Loucy (cell line): ENCODE measurements at regions not wholly inside any gene's neighbourhood (a gene's known extent, or its start where the extent isn't known, plus 50 kb on each side); places are given as distances from the start of the nearest gene placed in this dataset.

Source experiments
- H2AFZ ChIP-seq: fragments of 200-600 bp; sonication (generic); 2 replicates; pipeline ENCODE4 v1.6.0; 2016; ENCODE audit warnings: antibody characterized with exemption, mild to moderate bottlenecking, low read length, moderate library complexity
- H3F3A ChIP-seq: fragments of 200-600 bp; 2 replicates; pipeline ENCODE4 v1.6.0; 2016; ENCODE audit warnings: antibody characterized with exemption, low read depth, mild to moderate bottlenecking
- H3K27me3 ChIP-seq: fragments of 200-600 bp; sonication (generic); 2 replicates; pipeline ENCODE4 v1.6.1; 2014; ENCODE audit warnings: low read length, mild to moderate bottlenecking; ENCODE audit not compliant: insufficient read depth, poor library complexity, severe bottlenecking
- H3K36me3 ChIP-seq: fragments of 200-600 bp; sonication (generic); 2 replicates; pipeline ENCODE4 v1.6.1; 2016; ENCODE audit warnings: low read length; ENCODE audit not compliant: insufficient read depth
- H3K4me1 ChIP-seq: fragments of 200-600 bp; sonication (generic); 2 replicates; pipeline ENCODE4 v1.5.1; 2014; ENCODE audit warnings: low read length, mild to moderate bottlenecking; ENCODE audit not compliant: insufficient read depth, poor library complexity, severe bottlenecking
- H3K4me2 ChIP-seq: fragments of 200-600 bp; sonication (generic); 2 replicates; pipeline ENCODE4 v1.6.0; 2014; ENCODE audit warnings: antibody characterized with exemption, low read length, low read depth, mild to moderate bottlenecking; ENCODE audit not compliant: poor library complexity, severe bottlenecking
- H3K4me3 ChIP-seq: fragments of 200-600 bp; sonication (generic); 2 replicates; pipeline ENCODE4 v1.5.1; 2014; ENCODE audit warnings: low read length, mild to moderate bottlenecking, mixed read lengths; ENCODE audit not compliant: poor library complexity, severe bottlenecking
- H3K79me2 ChIP-seq: fragments of 200-600 bp; sonication (generic); 2 replicates; pipeline ENCODE4 v1.6.1; 2014; ENCODE audit warnings: low read length; ENCODE audit not compliant: insufficient read depth
- H3K9ac ChIP-seq: fragments of 200-600 bp; sonication (generic); 2 replicates; pipeline ENCODE4 v1.6.0; 2014; ENCODE audit warnings: mild to moderate bottlenecking, low read depth, low read length, moderate library complexity; ENCODE audit not compliant: poor library complexity, severe bottlenecking
- H3K9me2 ChIP-seq: fragments of 200-600 bp; sonication (generic); replicated peaks from 2 replicates; pipeline ENCODE4 v1.6.1; 2016; ENCODE audit warnings: low read depth, low read length, mixed read lengths
- H3K9me3 ChIP-seq: fragments of 200-600 bp; sonication (generic); 2 replicates; pipeline ENCODE4 v1.6.1; 2014; ENCODE audit warnings: mild to moderate bottlenecking, antibody characterized with exemption, low read length, low read depth; ENCODE audit not compliant: insufficient read depth
- H4K20me1 ChIP-seq: fragments of 200-600 bp; sonication (generic); 2 replicates; pipeline ENCODE4 v1.6.0; 2014; ENCODE audit warnings: antibody characterized with exemption, low read length, mild to moderate bottlenecking; ENCODE audit not compliant: insufficient read depth, poor library complexity, severe bottlenecking
- CTCF ChIP-seq: fragments of 200-600 bp; sonication (generic); conservative IDR thresholded peaks from 2 replicates; pipeline ENCODE4 v1.5.1; 2014; ENCODE audit warnings: mild to moderate bottlenecking, antibody characterized with exemption, low read length
- EZH2phosphoT487 ChIP-seq: fragments of 200-600 bp; IDR thresholded peaks from 2 replicates; pipeline ENCODE4 v1.6.1; 2018; ENCODE audit warnings: antibody characterized with exemption, mild to moderate bottlenecking, moderate library complexity, borderline replicate concordance

- Histone ChIP-seq H3K4me2 (no peak overlapping the region), H3K9me2 (no peaks in the 10 kb centered on the region), H3K79me2 (no peaks in the 10 kb centered on the region), H3K4me1 (no peaks in the 10 kb centered on the region), H3K27me3 (no peaks in the 10 kb centered on the region), H3K9me3 (peaks cover 11% of the 10 kb centered on the region; the same call in 1 of the 2 replicates), H3K36me3 (no peaks in the 10 kb centered on the region), H4K20me1 (no peaks in the 10 kb centered on the region), H3K9ac (no peak overlapping the region), H2AFZ (no peak overlapping the region), H3F3A (no peaks in the 10 kb centered on the region), H3K4me3 (no peak overlapping the region)
- TF ChIP-seq EZH2phosphoT487, result no peak
- TF ChIP-seq CTCF, result no peak
These were observed 93.1 kb upstream of the ZNF507 start for GRCh38 chr19:32252333-32252669.

- peaks cover 11% of the 10 kb centered on the region; the same call in 1 of the 2 replicates for H3K9me3 ChIP-seq
- no peaks in the 10 kb centered on the region for H3K9me2 ChIP-seq
- no peaks in the 10 kb centered on the region for H3K27me3 ChIP-seq
- no peak overlapping the region for H2AFZ ChIP-seq
- no peak overlapping the region for H3K9ac ChIP-seq
- no peak for TF ChIP-seq EZH2phosphoT487
- no peak for TF ChIP-seq CTCF
- no peaks in the 10 kb centered on the region for H3K4me1 ChIP-seq
- H3K36me3 ChIP-seq, result no peaks in the 10 kb centered on the region
- no peak overlapping the region for H3K4me2 ChIP-seq
- no peaks in the 10 kb centered on the region for H3K79me2 ChIP-seq
- no peaks in the 10 kb centered on the region for H3F3A ChIP-seq
- H4K20me1 ChIP-seq, result no peaks in the 10 kb centered on the region
- no peak overlapping the region for H3K4me3 ChIP-seq
These were observed 91.5 kb upstream of the ZNF507 start for GRCh38 chr19:32253683-32254508.

GRCh38 chr19:32254509-32254890 lies 90.9 kb upstream of the ZNF507 start:
- Histone ChIP-seq H3K4me1 (no peaks in the 10 kb centered on the region), H3K36me3 (no peaks in the 10 kb centered on the region), H3K9me3 (peaks cover 13% of the 10 kb centered on the region; the same call in 1 of the 2 replicates), H3F3A (no peaks in the 10 kb centered on the region), H3K4me3 (no peak overlapping the region), H3K4me2 (no peak overlapping the region), H3K79me2 (no peaks in the 10 kb centered on the region), H3K9ac (no peak overlapping the region), H3K27me3 (no peaks in the 10 kb centered on the region), H3K9me2 (no peaks in the 10 kb centered on the region), H4K20me1 (no peaks in the 10 kb centered on the region), H2AFZ (no peak overlapping the region)
- TF ChIP-seq CTCF, result no peak
- no peak for TF ChIP-seq EZH2phosphoT487
